Gastroesophageal sphincter (tissue), 4 donors: ENCODE measurements at regions not wholly inside any gene's neighbourhood (a gene's known extent, or its start where the extent isn't known, plus 50 kb on each side); places are given as distances from the start of the nearest gene placed in this dataset.
"Not testable (repeated sequence)": the region's sequence is repeated elsewhere in the genome, so short reads cannot be mapped to it uniquely, and the experiment has no call there.

Experiments
- ATAC-seq: fragments of 150-250 bp; one replicate; pipeline ENCODE4 v1.9.1; 2016; ENCODE audit warnings: mild to moderate bottlenecking, moderate library complexity
- H3K27ac ChIP-seq, 4 donors: fragments of 200-600 bp; sonication (generic) in 3 of 4; 1 replicate in 3 of 4; 2 replicates in 1 of 4; pipeline ENCODE4 v1.5.1; 2016 to 2019
- H3K27me3 ChIP-seq: fragments of 200-600 bp; sonication (generic); one replicate; pipeline ENCODE4 v1.5.1; 2019
- H3K36me3 ChIP-seq, 2 donors: fragments of 200-600 bp; sonication (generic); one replicate each; pipeline ENCODE4 v1.5.1; 2019; ENCODE audit warnings: control low read depth in 1 of 2
- H3K4me1 ChIP-seq, 3 donors: fragments of 200-600 bp; sonication (generic); 1 replicate in 2 of 3; 2 replicates in 1 of 3; pipeline ENCODE4 v1.5.1; 2016 to 2019; ENCODE audit warnings: control low read depth in 2 of 3
- H3K4me3 ChIP-seq, 2 donors: fragments of 200-600 bp; sonication (generic); one replicate each; pipeline ENCODE4 v1.5.1; 2019; ENCODE audit warnings: mild to moderate bottlenecking in 1 of 2, moderate library complexity in 1 of 2
- H3K9me3 ChIP-seq, 3 donors: fragments of 200-600 bp; sonication (generic); one replicate each; pipeline ENCODE4 v1.5.1; 2017 to 2019; ENCODE audit warnings: control low read depth in 2 of 3
- CTCF ChIP-seq, 4 experiments: fragments of 200-600 bp in 2 of 4; fragments of 450-650 bp in 2 of 4; sonication (generic) in 1 of 4; IDR thresholded peaks; one replicate each; pipeline ENCODE4 v1.5.1; 2017 to 2019; ENCODE audit warnings: antibody characterized with exemption in 4 of 4, mild to moderate bottlenecking in 2 of 4, moderate library complexity in 2 of 4
- EP300 ChIP-seq: sonication (generic); formaldehyde crosslinking; IDR thresholded peaks from one replicate; pipeline ENCODE4 v1.6.1; 2017; ENCODE audit warnings: antibody characterized with exemption, mild to moderate bottlenecking
- POLR2A ChIP-seq, 2 donors: fragments of 450-650 bp; IDR thresholded peaks; one replicate each; pipeline ENCODE4 v1.6.1; 2017; ENCODE audit warnings: antibody characterized with exemption in 2 of 2, mild to moderate bottlenecking in 2 of 2, moderate library complexity in 1 of 2
- POLR2AphosphoS5 ChIP-seq: sonication (generic); formaldehyde crosslinking; IDR thresholded peaks from one replicate; pipeline ENCODE4 v1.6.1; 2017; ENCODE audit warnings: antibody characterized with exemption
- WGBS, 2 donors: methylation state at CpG; one replicate each; pipeline ENCODE4 v1.1.5; 2018; ENCODE audit warnings: low coverage in 1 of 2; 5-methylcytosine and 5-hydroxymethylcytosine counted together

DNA sequence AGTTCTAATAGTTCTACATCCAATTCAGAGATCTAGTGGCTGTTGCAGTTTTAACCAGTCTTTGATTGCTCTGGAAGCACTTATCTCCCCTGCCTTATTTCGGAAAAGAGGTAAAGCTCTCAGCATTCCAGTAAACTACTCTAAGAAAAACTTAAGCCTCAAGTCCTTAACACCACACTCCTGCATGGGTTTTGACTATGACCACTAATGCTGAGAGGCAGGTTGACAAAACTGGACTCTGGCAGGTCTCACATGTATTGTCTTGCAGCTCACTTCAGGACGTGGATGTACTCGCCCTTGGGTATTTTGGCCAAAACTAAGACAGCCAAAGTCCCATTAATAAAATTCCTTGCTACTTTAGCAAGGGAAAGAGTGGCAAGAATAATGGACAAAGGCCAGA is 405.9 kb upstream of the GRM7 start:
- H3K4me1 ChIP-seq: no peaks in the 10 kb centered on the region
- no peak for ATAC-seq
- H3K27me3 ChIP-seq: no peaks in the 10 kb centered on the region
- TF ChIP-seq EP300 (no peak), POLR2A (IDR thresholded peaks at IDR 0.05) (no peak), POLR2AphosphoS5 (no peak), CTCF (IDR thresholded peaks at IDR 0.05) (no peak)
- 77 to 78% methylated on average over 3 of the region's 3 CpGs for WGBS, 2 donors
- no peaks in the 10 kb centered on the region for H3K9me3 ChIP-seq
- H3K4me3 ChIP-seq: no peak overlapping the region
- H3K27ac ChIP-seq: no peak overlapping the region
- no peaks in the 10 kb centered on the region for H3K36me3 ChIP-seq

DNA sequence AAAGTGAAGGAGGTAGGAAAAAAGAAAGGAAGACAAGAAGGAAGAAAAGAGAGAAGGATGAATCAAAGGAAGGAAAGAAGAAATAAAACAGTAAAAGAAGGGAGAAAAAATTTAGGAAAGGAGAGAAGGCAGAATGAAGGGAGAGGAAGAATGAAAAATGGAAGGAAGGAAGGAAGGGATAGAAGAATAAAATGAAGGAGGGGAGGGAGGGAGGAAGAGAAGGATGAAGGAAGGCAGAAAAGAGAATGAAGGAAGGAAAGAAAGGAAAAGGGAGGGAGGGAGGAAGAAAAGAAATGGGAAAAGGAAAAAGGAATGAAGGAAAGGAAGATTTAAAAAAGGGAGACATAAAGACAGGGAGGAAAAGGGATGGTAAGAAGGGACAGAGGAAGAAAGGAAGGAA is 393.7 kb upstream of the GRM7 start:
- H3K36me3 ChIP-seq: no peaks in the 10 kb centered on the region
- H3K4me1 ChIP-seq: peaks cover 0 to 15% (median 0%) of the 10 kb centered on the region in 3 donors
- no peak overlapping the region for H3K4me3 ChIP-seq
- no peaks in the 10 kb centered on the region for H3K27me3 ChIP-seq
- H3K9me3 ChIP-seq: no peaks in the 10 kb centered on the region
- no peak for ATAC-seq
- TF ChIP-seq CTCF (IDR thresholded peaks at IDR 0.05): no peak
- no peak for TF ChIP-seq POLR2A (IDR thresholded peaks at IDR 0.05)
- no peak for TF ChIP-seq POLR2AphosphoS5
- no peak for TF ChIP-seq EP300
- no peak overlapping the region for H3K27ac ChIP-seq

- Histone ChIP-seq H3K27me3 (no peaks in the 10 kb centered on the region), H3K36me3 (no peaks in the 10 kb centered on the region), H3K4me3 (no peak overlapping the region), H3K27ac (no peak overlapping the region), H3K4me1 (peaks cover 0 to 15% (median 0%) of the 10 kb centered on the region in 3 donors), H3K9me3 (no peaks in the 10 kb centered on the region)
- ATAC-seq: no peak
- WGBS, 2 donors: 49 to 73% methylated on average over 7 of the region's 7 CpGs
- no peak for TF ChIP-seq POLR2AphosphoS5
- no peak for TF ChIP-seq POLR2A (IDR thresholded peaks at IDR 0.05)
- TF ChIP-seq EP300: no peak
- TF ChIP-seq CTCF (IDR thresholded peaks at IDR 0.05): no peak
These were observed 392.3 kb upstream of the GRM7 start for GRCh38 chr3:6468589-6468988.

- H3K27me3 ChIP-seq: no peaks in the 10 kb centered on the region
- WGBS, 2 donors: 44 to 85% methylated on average over 8 of the region's 8 CpGs
- peaks cover 0 to 15% (median 0%) of the 10 kb centered on the region in 3 donors for H3K4me1 ChIP-seq
- no peak overlapping the region for H3K4me3 ChIP-seq
- ATAC-seq: no peak
- H3K9me3 ChIP-seq: no peaks in the 10 kb centered on the region
- H3K27ac ChIP-seq: no peak overlapping the region
- H3K36me3 ChIP-seq: no peaks in the 10 kb centered on the region
- no peak for TF ChIP-seq POLR2AphosphoS5
- no peak for TF ChIP-seq CTCF (IDR thresholded peaks at IDR 0.05)
- no peak for TF ChIP-seq POLR2A (IDR thresholded peaks at IDR 0.05)
- no peak for TF ChIP-seq EP300
These were observed 389.2 kb upstream of the GRM7 start for GRCh38 chr3:6471744-6472143.

GRCh38 chr3:6490487-6491327 is 370.2 kb upstream of the GRM7 start:
- not testable (repeated sequence) for H3K27me3 ChIP-seq, H3K9me3 ChIP-seq, ATAC-seq, H3K36me3 ChIP-seq, H3K4me3 ChIP-seq, H3K27ac ChIP-seq, H3K4me1 ChIP-seq
- WGBS, 2 donors: 90 to 94% methylated on average over 2 to 4 of the region's 34 CpGs
